ENCODE measurements at regions not wholly inside any gene's neighbourhood (a gene's known extent, or its start where the extent isn't known, plus 50 kb on each side); places are given as distances from the start of the nearest gene placed in this dataset.

GRCh38 chr2:185676316-185676715, 62.3 kb upstream of the FSIP2 start:
- TF ChIP-seq CEBPB (IDR thresholded peaks at IDR 0.05) (no peak), POLR2A (IDR thresholded peaks at IDR 0.05; ENCODE audit: low read length) (no peak), RFX5 (IDR thresholded peaks at IDR 0.05) (no peak), CTCF (IDR thresholded peaks at IDR 0.05) (no peak), NPAS2 (CRISPR knock-in tag; IDR thresholded peaks at IDR 0.05; ENCODE audit: borderline replicate concordance) (no peak), REST (IDR thresholded peaks at IDR 0.05) (no peak), EP300 (IDR thresholded peaks at IDR 0.05) (no peak), HDAC2 (IDR thresholded peaks at IDR 0.05) (no peak)

Data from A549 (cell line).